Vagina (tissue), 2 donors: ENCODE measurements at regions not wholly inside any gene's neighbourhood (a gene's known extent, or its start where the extent isn't known, plus 50 kb on each side); places are given as distances from the start of the nearest gene placed in this dataset.

Experiments
- DNase-seq, 2 donors: peaks; one replicate each; pipeline ENCODE4 v3.0.0-alpha.2; 2017; ENCODE audit errors: extremely low spot score in 2 of 2
- H3K27ac ChIP-seq: fragments of 200-600 bp; sonication (generic); one replicate; pipeline ENCODE4 v1.5.1; 2019
- H3K27me3 ChIP-seq: fragments of 200-600 bp; sonication (generic); one replicate; pipeline ENCODE4 v1.5.1; 2019
- H3K36me3 ChIP-seq, 2 donors: fragments of 200-600 bp; sonication (generic); one replicate each; pipeline ENCODE4 v1.5.1; 2017 to 2019
- H3K4me1 ChIP-seq: fragments of 200-600 bp; sonication (generic); one replicate; pipeline ENCODE4 v1.5.1; 2019
- H3K4me3 ChIP-seq, 2 donors: fragments of 200-600 bp; sonication (generic); 1 replicate in 1 of 2; 2 replicates in 1 of 2; pipeline ENCODE4 v1.5.1; 2016 to 2019
- H3K9me3 ChIP-seq: fragments of 200-600 bp; sonication (generic); one replicate; pipeline ENCODE4 v1.5.1; 2019
- CTCF ChIP-seq, 3 experiments: fragments of 450-650 bp in 2 of 3; fragments of 200-600 bp in 1 of 3; sonication (generic) in 1 of 3; IDR thresholded peaks; one replicate each; pipeline ENCODE4 v1.5.1; 2017 to 2019; ENCODE audit warnings: antibody characterized with exemption in 3 of 3, mild to moderate bottlenecking in 2 of 3, moderate library complexity in 2 of 3
- POLR2A ChIP-seq, 2 donors: fragments of 450-650 bp; IDR thresholded peaks; one replicate each; pipeline ENCODE4 v1.6.1; 2017; ENCODE audit warnings: antibody characterized with exemption in 2 of 2, mild to moderate bottlenecking in 2 of 2, moderate library complexity in 2 of 2
- POLR2AphosphoS5 ChIP-seq, 2 donors: sonication (generic); formaldehyde crosslinking; IDR thresholded peaks; one replicate each; pipeline ENCODE4 v1.9.0; 2017; ENCODE audit warnings: antibody characterized with exemption in 2 of 2, mild to moderate bottlenecking in 2 of 2, low read depth in 1 of 2; ENCODE audit not compliant: insufficient read depth in 1 of 2
- intact Hi-C: fragments of 100-400 bp; cut with DNase I; formaldehyde crosslinking; loops from one replicate; pipeline ENCODE4 v1.15.1; 2023

- H3K27me3 ChIP-seq, result no peaks in the 10 kb centered on the region
These were observed 283.0 kb upstream of the IRX4 start for GRCh38 chr5:2165615-2166305.

GRCh38 chr5:2165203-2165602 is 282.5 kb upstream of the IRX4 start:
- no peaks in the 10 kb centered on the region for H3K27me3 ChIP-seq
- intact Hi-C loops, result no loop called here
- no peak overlapping the region for H3K27ac ChIP-seq
- TF ChIP-seq POLR2A (IDR thresholded peaks at IDR 0.05) (no peak), CTCF (IDR thresholded peaks at IDR 0.05) (no peak), POLR2AphosphoS5 (IDR thresholded peaks at IDR 0.05; ENCODE audit: insufficient read depth in 1 of 2, low read depth in 1 of 2) (no peak)
- H3K36me3 ChIP-seq, result no peaks in the 10 kb centered on the region
- no peak overlapping the region for H3K4me3 ChIP-seq
- no peaks in the 10 kb centered on the region for H3K4me1 ChIP-seq
- H3K9me3 ChIP-seq, result no peaks in the 10 kb centered on the region
- DNase-seq, result no peak

More at GRCh38 chr5:2165615-2166305, 283.0 kb upstream of the IRX4 start:
- TF ChIP-seq POLR2A (IDR thresholded peaks at IDR 0.05) (no peak), POLR2AphosphoS5 (IDR thresholded peaks at IDR 0.05; ENCODE audit: insufficient read depth in 1 of 2, low read depth in 1 of 2) (no peak), CTCF (IDR thresholded peaks at IDR 0.05) (no peak)
- Histone ChIP-seq H3K9me3 (no peaks in the 10 kb centered on the region), H3K4me1 (no peaks in the 10 kb centered on the region), H3K27ac (no peak overlapping the region), H3K36me3 (no peaks in the 10 kb centered on the region), H3K4me3 (no peak overlapping the region)
- intact Hi-C loops, result no loop called here
- no peak for DNase-seq

- intact Hi-C loops, result no loop called here
- no peaks in the 10 kb centered on the region for H3K27me3 ChIP-seq
- TF ChIP-seq CTCF (IDR thresholded peaks at IDR 0.05) (no peak), POLR2AphosphoS5 (IDR thresholded peaks at IDR 0.05; ENCODE audit: insufficient read depth in 1 of 2, low read depth in 1 of 2) (no peak), POLR2A (IDR thresholded peaks at IDR 0.05) (no peak)
- H3K36me3 ChIP-seq, result no peaks in the 10 kb centered on the region
- H3K27ac ChIP-seq, result no peak overlapping the region
- no peaks in the 10 kb centered on the region for H3K9me3 ChIP-seq
- DNase-seq, result no peak
- no peak overlapping the region for H3K4me3 ChIP-seq
- no peaks in the 10 kb centered on the region for H3K4me1 ChIP-seq
These were observed 281.9 kb upstream of the IRX4 start for GRCh38 chr5:2164586-2164985.

GRCh38 chr5:2163940-2164490 is 281.3 kb upstream of the IRX4 start:
- no peak for TF ChIP-seq CTCF (IDR thresholded peaks at IDR 0.05)
- TF ChIP-seq POLR2A (IDR thresholded peaks at IDR 0.05), result no peak
- no peak for TF ChIP-seq POLR2AphosphoS5 (IDR thresholded peaks at IDR 0.05; ENCODE audit: insufficient read depth in 1 of 2, low read depth in 1 of 2)
- Histone ChIP-seq H3K4me1 (no peaks in the 10 kb centered on the region), H3K4me3 (no peak overlapping the region), H3K27ac (no peak overlapping the region), H3K9me3 (no peaks in the 10 kb centered on the region), H3K36me3 (no peaks in the 10 kb centered on the region), H3K27me3 (no peaks in the 10 kb centered on the region)
- intact Hi-C loops, result no loop called here
- no peak for DNase-seq
